Panc1 (cell line): ENCODE measurements at regions not wholly inside any gene's neighbourhood (a gene's known extent, or its start where the extent isn't known, plus 50 kb on each side); places are given as distances from the start of the nearest gene placed in this dataset.

ENCODE experiments used
- ATAC-seq: fragments of 200-7000 bp; cut with Tn5 transposase; 2 replicates; pipeline ENCODE4 v1.9.1; 2020; ENCODE audit warnings: mild to moderate bottlenecking, moderate library complexity
- BruUV-seq: library from RNA; stranded (reverse); fragments of 400-500 nt; replicated peaks from 2 replicates; lab custom pipeline; 2021; lab: Mats Ljungman, UMichigan
- CTCF ChIA-PET: fragments of 300-600 bp; sonication (Branson Sonifier 250); formaldehyde crosslinking; loops from one replicate; lab custom pipeline; 2022; ENCODE audit warnings: antibody characterized with exemption; lab: Charles Lee
- POLR2A ChIA-PET: fragments of 300-600 bp; sonication (Branson Sonifier 250); formaldehyde crosslinking; loops from one replicate; lab custom pipeline; 2022; ENCODE audit warnings: antibody characterized with exemption; lab: Charles Lee
- DNase-seq: peaks from one replicate; pipeline ENCODE4 v3.0.0-alpha.2; 2010; ENCODE audit warnings: low read depth, low spot score
- H3K27ac ChIP-seq: 2 replicates; pipeline ENCODE4 v1.5.1; 2011; ENCODE audit warnings: mild to moderate bottlenecking, low read length, inconsistent platforms
- H3K27me3 ChIP-seq: fragments of 200-500 bp; sonication (Bioruptor generic); 2 replicates; pipeline ENCODE4 v1.6.0; 2014; ENCODE audit warnings: low read length, inconsistent platforms; ENCODE audit not compliant: control insufficient read depth, insufficient read depth
- H3K36me3 ChIP-seq: fragments of 200-500 bp; sonication (Bioruptor generic); 2 replicates; pipeline ENCODE4 v1.5.1; 2014; ENCODE audit warnings: inconsistent platforms, mild to moderate bottlenecking, low read length, moderate library complexity; ENCODE audit not compliant: control insufficient read depth, insufficient read depth
- H3K4me1 ChIP-seq: 2 replicates; pipeline ENCODE4 v1.5.1; 2011; ENCODE audit warnings: inconsistent platforms, mild to moderate bottlenecking, low read length, moderate library complexity; ENCODE audit not compliant: control insufficient read depth, insufficient read depth
- H3K4me3 ChIP-seq, 2 experiments: 2 replicates each; pipeline ENCODE4 v1.5.1; 2011 to 2012; ENCODE audit warnings: low read depth in 2 of 2, low read length in 2 of 2, mild to moderate bottlenecking in 2 of 2, inconsistent platforms in 1 of 2, moderate library complexity in 1 of 2
- H3K9me3 ChIP-seq: fragments of 200-500 bp; sonication (Bioruptor generic); 2 replicates; pipeline ENCODE4 v1.5.1; 2014; ENCODE audit warnings: low read depth, mild to moderate bottlenecking, inconsistent platforms, low read length, moderate library complexity; ENCODE audit not compliant: control insufficient read depth, insufficient read depth
- CTCF ChIP-seq: fragments of 450-650 bp; IDR thresholded peaks from 2 replicates; pipeline ENCODE4 v1.5.1; 2017; ENCODE audit warnings: mild to moderate bottlenecking
- POLR2AphosphoS5 ChIP-seq: IDR thresholded peaks from 2 replicates; pipeline ENCODE4 v1.6.1; 2012; ENCODE audit warnings: mild to moderate bottlenecking, low read depth, low read length, moderate library complexity
- SIN3A ChIP-seq: IDR thresholded peaks from 2 replicates; pipeline ENCODE4 v1.6.1; 2012; ENCODE audit warnings: low read depth, mild to moderate bottlenecking, low read length, moderate library complexity, borderline replicate concordance; ENCODE audit not compliant: insufficient read depth
- TCF7L2 ChIP-seq: IDR thresholded peaks from 2 replicates; pipeline ENCODE4 v1.6.1; 2011; ENCODE audit warnings: mild to moderate bottlenecking, low read depth, low read length, inconsistent platforms
- in situ Hi-C: cut with HindIII; loops from 2 replicates; pipeline ENCODE4 v1.10.0; 2016; ENCODE audit warnings: low sequenced_read_pairs, low pct_unique_long_range_greater_than_20kb
- intact Hi-C: fragments of 100-400 bp; cut with micrococcal nuclease; formaldehyde crosslinking; loops from one replicate; pipeline ENCODE4 v1.10.0; 2022; ENCODE audit not compliant: unreplicated experiment
- TF ChIP-seq, protein P1 (sequence below), 2 experiments: IDR thresholded peaks; 2 replicates each; pipeline ENCODE4 v1.6.1; 2011 to 2012; ENCODE audit warnings: low read depth in 2 of 2, control low read depth in 1 of 2, low read length in 1 of 2, mild to moderate bottlenecking in 1 of 2, moderate library complexity in 1 of 2; ENCODE audit not compliant: insufficient read depth in 1 of 2

DNA sequence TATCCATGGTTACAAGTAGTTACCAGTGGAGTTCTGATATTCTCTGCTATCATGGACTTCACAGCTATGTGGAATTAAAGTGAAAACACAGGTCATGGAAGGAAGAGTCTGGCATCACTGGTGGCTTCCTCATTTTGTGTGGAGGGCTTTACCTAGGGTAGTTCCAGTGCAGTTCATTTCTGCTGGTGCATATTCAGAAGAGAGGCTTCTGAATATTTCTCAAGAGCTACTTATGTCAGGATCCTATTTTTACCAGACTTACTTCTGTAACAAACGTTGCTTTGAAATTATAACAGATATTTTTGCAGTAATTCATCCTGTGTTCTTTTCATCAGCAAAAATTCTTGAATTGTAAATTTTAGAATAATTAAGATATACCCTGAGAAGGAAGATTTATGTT lies 236.5 kb upstream of the NPSR1 start:
- Histone ChIP-seq H3K27ac (no peak overlapping the region), H3K4me3 (no peak overlapping the region), H3K27me3 (0 out of 2 replicates have a peak, but pooled peaks cover 2% of the 10 kb centered on the region), H3K4me1 (no peaks in the 10 kb centered on the region), H3K36me3 (no peaks in the 10 kb centered on the region), H3K9me3 (no peaks in the 10 kb centered on the region)
- TF ChIP-seq CTCF: no peak
- TF ChIP-seq POLR2AphosphoS5: no peak
- TF ChIP-seq TCF7L2: no peak
- TF ChIP-seq, protein P1, sequence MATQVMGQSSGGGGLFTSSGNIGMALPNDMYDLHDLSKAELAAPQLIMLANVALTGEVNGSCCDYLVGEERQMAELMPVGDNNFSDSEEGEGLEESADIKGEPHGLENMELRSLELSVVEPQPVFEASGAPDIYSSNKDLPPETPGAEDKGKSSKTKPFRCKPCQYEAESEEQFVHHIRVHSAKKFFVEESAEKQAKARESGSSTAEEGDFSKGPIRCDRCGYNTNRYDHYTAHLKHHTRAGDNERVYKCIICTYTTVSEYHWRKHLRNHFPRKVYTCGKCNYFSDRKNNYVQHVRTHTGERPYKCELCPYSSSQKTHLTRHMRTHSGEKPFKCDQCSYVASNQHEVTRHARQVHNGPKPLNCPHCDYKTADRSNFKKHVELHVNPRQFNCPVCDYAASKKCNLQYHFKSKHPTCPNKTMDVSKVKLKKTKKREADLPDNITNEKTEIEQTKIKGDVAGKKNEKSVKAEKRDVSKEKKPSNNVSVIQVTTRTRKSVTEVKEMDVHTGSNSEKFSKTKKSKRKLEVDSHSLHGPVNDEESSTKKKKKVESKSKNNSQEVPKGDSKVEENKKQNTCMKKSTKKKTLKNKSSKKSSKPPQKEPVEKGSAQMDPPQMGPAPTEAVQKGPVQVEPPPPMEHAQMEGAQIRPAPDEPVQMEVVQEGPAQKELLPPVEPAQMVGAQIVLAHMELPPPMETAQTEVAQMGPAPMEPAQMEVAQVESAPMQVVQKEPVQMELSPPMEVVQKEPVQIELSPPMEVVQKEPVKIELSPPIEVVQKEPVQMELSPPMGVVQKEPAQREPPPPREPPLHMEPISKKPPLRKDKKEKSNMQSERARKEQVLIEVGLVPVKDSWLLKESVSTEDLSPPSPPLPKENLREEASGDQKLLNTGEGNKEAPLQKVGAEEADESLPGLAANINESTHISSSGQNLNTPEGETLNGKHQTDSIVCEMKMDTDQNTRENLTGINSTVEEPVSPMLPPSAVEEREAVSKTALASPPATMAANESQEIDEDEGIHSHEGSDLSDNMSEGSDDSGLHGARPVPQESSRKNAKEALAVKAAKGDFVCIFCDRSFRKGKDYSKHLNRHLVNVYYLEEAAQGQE (IDR thresholded peaks at IDR 0.05; ENCODE audit: insufficient read depth in 1 of 2, low read depth in 2 of 2, low read length in 1 of 2): no peak
- no peak for TF ChIP-seq SIN3A
- ChIA-PET POLR2A (no interaction called here), CTCF (no interaction called here)
- intact Hi-C loops (loop anchor here (10.0 kb wide), 1 partner anchor 97 kb away; no protein-coding TSS in a partner anchor), in situ Hi-C loops (no loop called here)
- no peak for ATAC-seq
- no TSS peak for BruUV-seq
- DNase-seq: no peak

DNA sequence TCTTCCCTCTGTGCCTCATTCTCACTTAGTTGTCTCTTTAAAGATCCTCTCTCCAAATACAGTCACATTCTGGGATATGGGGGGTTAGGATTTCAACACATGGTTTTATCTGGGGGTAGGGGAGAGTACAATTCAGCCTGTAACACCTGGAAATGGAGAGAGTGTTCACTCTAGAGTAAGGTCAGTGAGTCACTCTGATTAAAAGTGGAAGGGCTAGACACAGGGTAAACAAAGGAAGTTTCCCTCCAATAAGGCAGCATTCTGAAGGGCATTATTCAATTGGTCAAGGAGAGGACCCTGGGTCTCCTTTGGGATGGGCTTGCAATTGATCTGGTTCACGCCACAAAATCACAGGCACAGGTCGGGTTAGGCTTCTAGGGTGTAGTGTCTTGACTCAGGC lies 232.8 kb upstream of the NPSR1 start:
- Histone ChIP-seq H3K36me3 (no peaks in the 10 kb centered on the region), H3K4me1 (no peaks in the 10 kb centered on the region), H3K27me3 (0 out of 2 replicates have a peak, but pooled peaks cover 2% of the 10 kb centered on the region), H3K27ac (no peak overlapping the region), H3K9me3 (no peaks in the 10 kb centered on the region), H3K4me3 (no peak overlapping the region)
- in situ Hi-C loops (no loop called here), intact Hi-C loops (loop anchor here (10.0 kb wide), 1 partner anchor 100 kb away; no protein-coding TSS in a partner anchor)
- ChIA-PET POLR2A (no interaction called here), CTCF (no interaction called here)
- no peak for ATAC-seq
- no peak for DNase-seq
- TF ChIP-seq CTCF (no peak), POLR2AphosphoS5 (no peak), SIN3A (no peak), TCF7L2 (no peak)
- TF ChIP-seq, protein P1 (IDR thresholded peaks at IDR 0.05; ENCODE audit: insufficient read depth in 1 of 2, low read depth in 2 of 2, low read length in 1 of 2): no peak
- no TSS peak for BruUV-seq
